ENCODE measurements at regions not wholly inside any gene's neighbourhood (a gene's known extent, or its start where the extent isn't known, plus 50 kb on each side); places are given as distances from the start of the nearest gene placed in this dataset.
A peak's percentile ranks its signal among the peaks of the same experiment; 100 is the strongest.
"Not testable (repeated sequence)": the region's sequence is repeated elsewhere in the genome, so short reads cannot be mapped to it uniquely, and the experiment has no call there.

GRCh38 chr14:24744641-24745040, 110.7 kb upstream of the GZMB start:
- DNase-seq = no peak

DNA sequence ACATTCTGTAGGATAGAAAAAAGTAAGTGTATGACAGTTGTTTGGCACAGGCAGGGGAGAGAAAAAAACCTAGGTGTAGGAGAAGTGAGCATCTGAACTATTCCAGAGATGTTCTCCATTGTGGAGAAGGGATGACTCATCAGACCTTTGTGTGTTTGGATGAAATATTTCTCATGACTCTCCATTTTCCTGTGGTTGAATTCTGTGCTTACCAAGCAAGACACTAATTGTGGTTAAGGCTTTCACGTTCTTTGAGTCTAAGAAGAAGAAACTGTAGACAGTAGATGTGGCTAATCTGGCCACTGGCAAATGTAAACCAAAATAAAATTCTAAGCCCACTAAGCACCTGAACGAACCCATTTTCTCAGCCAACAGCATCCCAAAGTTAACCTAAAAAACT, 107.9 kb upstream of the GZMB start:
- DNase-seq = peak; percentile 80

GRCh38 chr14:24735984-24736630, 102.1 kb upstream of the GZMB start:
- no peak for DNase-seq

DNA sequence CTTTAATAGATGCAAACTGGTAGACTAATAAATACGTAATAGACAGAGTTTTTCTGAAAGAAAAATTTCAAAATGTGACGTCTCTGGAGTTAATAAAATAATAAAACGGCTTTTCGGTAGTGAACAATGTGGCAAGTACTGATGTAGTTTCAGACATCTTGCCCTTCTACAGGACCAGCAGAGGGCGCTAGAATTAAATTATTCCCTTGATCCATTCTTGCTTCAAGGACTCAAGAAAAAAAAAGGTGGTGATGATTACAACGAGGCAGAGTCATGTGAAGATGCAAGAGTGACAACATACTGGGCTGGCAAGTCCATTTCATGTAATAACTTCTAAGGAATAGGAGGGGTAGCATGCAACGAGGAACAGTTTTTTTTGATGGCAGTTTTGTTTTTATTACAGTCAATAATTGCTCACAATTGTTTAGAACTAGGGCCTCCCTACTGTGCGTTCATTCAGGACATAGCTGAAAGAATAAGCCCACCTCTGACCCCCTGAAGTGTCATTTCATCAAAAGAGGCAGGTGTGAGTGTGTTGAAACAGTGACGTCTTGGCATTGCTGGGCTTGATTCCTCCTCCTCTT, 101.0 kb upstream of the GZMB start:
- peak; percentile 30 for DNase-seq

DNA sequence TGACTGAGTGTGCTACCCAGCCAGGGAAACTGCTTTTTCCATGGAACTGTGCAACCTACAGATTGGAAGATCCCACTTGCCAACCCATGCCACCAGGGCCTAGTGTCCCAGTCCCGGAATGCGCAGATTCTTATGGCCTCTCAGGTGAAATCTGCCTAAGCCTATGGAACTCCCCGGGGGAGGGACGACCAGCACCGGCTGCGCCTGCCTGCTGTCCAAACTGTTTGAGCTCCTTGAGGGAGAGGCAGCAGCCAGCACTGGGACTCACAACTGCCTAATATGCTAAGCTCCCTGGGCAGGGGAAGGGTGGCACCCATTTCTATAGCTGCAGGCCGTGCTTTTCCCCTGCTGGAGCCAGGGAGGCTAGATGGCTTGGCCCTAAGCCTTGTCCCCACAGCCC, 92.5 kb upstream of the GZMB start:
- no peak for DNase-seq

DNA sequence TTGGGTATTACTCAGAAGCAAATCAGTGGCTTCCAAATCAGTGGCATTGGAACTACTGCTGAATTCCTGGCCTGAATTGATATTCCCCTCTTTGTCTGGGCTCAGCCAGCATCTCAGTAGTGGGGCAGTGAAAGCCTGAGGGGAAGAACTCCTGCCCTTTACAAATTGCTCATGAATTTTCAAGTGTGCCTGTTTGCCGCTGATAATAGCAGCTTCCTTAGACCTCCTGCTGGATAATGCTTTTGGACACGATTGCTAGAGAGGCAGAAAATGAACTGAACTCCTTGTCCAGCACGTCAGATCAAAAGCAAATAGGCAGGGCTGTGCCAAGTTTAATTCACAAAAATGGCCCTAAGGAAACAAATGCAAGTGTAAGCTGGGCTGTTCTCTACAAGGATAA, 91.3 kb upstream of the GZMB start:
- DNase-seq = no peak

DNA sequence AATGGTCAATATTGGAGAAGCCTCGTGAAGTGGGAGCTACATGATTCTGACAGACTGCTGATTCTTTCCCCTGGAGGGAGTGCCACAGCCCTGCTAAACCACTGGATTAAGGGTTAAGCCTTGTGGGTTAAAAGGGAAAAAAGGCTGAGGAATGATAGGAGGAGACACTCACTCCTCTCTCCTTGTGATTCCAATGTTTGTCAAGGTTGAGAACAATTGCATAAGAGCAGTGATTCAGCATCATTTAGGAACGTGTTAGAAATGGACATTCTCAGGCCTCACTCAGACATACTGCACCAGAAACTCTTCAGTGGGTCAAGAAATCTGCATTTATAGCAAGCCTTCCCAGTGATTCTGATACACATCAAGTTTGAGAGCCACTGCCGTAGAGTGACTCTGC, 87.8 kb upstream of the GZMB start:
- peak; percentile 1 for DNase-seq

- DNase-seq = no peak
Measured at GRCh38 chr14:24715239-24715638, 81.2 kb upstream of the GZMB start.

DNA sequence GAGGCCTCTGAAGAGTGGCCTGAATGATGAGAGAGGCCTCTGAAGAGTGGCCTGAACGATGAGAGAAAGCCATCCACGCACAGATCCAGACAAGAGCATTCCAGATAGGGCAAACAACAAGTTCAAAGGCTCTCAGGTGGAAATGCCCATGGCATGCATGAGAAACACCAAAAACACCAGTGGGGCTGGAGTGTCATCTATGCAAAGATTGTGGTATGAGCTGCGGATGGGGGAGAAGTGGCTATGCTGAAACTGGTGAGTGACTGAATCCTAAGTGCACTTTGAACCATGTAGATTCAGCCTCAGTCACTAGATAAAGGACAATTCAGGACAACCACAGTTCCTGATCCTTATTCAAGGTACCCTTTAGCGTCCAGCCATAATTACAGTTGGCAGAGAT, 79.4 kb upstream of the GZMB start:
- no peak for DNase-seq

- no peak for DNase-seq
Measured at GRCh38 chr14:24712909-24713308, 78.9 kb upstream of the GZMB start.

GRCh38 chr14:24712374-24712773, 78.4 kb upstream of the GZMB start:
- DNase-seq = no peak

- DNase-seq = no peak
Measured at GRCh38 chr14:24710403-24711112, 76.6 kb upstream of the GZMB start.

DNA sequence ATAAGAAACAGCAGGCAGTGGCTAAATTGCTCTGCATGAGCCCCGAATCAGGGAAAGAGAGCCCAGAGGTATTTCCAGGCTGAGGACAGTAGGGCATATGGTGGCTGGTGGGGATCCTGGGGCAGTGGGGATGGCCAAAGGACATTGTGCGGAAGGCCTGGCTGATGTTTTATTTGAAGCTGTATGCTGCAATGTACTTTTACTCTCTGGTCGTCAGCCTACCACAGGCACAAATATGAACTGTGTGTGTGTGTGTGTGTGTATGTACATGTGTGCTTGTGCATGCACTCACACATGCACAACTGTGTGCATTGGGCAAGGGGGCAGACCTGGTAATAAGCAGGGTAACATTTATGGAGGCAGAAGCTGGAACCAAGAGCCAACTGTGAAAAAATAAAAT, 74.7 kb upstream of the GZMB start:
- DNase-seq = no peak

DNA sequence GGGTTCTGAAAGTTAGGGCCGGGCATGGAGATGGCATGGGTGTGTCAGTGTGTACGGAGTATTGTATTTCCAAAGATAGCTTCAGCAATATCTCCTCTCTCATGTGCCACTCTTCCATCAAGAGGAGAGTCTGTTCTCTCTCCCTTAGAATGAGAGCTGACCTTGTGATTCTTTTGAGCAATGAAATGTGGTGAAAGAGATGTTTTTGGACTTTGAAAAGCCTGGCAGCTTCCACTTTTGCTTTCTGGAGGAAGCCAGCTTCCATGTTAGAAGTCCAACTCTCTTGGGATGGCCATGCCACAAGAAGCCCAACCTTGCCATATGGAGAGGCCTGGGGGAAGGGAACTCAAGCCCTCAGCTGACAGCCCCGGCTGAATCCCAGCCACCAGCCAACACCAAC, 72.4 kb upstream of the GZMB start:
- no peak for DNase-seq

DNA sequence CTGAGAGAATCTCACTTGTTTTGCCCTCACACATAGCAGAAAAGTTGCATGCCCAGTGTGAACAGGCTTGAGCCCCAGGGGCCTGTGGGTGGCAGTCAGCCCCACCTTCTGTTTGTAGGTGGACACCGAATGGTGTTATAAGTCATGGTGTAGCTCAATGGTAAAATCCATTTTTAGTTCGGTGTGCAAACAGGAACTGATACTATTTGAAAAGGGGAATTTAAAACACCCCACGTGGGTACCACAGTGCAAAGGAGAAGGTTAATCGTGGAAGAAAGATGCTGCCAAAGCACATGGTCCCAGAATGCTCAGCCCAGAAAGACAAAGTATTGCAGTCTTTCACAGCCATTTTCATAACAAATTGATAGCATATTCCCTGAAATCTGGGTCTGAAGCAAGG, 71.8 kb upstream of the GZMB start:
- DNase-seq = no peak

DNA sequence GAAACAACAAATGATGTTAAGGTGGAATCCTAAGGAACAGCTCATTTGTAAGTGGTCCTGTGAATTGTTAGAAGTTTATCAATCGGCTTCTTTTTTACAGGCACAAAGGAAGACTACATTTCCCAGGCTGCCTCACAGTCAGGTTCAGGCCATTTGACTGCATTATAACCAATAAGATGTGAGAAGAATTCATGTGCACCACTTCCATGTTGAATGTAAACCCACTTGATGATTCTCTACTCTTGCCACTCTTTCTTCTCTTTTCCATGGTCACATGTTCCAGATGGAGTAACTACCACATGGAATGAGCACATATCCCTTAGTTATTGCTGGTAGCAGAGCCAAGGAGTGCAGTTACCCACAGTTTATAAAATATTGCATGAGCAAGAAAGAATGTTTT, 67.1 kb upstream of the GZMB start:
- DNase-seq = no peak

DNA sequence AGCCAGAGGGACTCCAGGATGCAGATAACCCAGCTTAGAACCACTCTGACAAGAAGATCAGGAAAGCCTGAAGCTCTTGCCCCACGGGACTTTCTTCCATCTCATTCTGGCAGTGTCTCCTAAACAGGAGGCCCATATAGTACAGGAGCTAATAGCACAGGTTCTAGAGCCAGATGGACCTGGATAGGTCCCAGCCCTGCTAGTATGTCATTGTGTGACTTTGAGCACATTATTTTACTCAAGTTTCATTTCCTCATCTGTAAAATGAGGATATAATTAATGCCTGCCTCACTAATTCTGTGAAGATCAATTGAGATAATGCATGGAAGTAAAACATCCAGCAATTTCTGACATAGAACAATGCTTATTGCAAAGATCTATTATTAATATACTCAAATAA, 66.5 kb upstream of the GZMB start:
- no peak for DNase-seq

- DNase-seq = no peak
Measured at GRCh38 chr14:24699052-24699451, 65.1 kb upstream of the GZMB start.

DNA sequence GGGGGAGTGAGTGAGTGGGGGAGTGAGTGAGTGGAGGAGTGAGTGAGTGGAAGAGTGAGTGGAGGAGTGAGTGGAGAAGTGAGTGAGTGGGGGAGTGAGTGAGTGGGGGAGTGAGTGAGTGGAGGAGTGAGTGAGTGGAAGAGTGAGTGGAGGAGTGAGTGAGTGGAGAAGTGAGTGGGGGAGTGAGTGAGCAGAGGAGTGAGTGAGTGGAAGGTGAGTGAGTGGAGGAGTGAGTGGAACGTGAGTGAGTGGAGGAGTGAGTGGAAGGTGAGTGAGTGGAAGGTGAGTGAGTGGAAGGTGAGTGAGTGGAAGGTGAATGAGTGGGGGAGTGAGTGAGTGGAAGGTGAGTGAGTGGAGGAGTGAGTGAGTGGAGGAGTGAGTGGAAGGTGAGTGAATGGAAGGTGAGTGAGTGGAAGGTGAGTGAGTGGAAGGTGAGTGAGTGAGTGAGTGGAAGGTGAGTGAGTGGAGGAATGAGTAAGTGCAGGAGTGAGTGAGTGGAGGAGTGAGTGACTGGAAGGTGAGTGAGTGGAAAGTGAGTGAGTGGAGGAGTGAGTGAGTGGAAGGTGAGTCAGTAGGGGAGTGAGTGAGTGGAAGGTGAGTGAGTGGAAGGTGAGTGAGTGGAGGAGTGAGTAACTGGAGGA, 62.4 kb upstream of the GZMB start:
- DNase-seq = not testable (repeated sequence)

DNA sequence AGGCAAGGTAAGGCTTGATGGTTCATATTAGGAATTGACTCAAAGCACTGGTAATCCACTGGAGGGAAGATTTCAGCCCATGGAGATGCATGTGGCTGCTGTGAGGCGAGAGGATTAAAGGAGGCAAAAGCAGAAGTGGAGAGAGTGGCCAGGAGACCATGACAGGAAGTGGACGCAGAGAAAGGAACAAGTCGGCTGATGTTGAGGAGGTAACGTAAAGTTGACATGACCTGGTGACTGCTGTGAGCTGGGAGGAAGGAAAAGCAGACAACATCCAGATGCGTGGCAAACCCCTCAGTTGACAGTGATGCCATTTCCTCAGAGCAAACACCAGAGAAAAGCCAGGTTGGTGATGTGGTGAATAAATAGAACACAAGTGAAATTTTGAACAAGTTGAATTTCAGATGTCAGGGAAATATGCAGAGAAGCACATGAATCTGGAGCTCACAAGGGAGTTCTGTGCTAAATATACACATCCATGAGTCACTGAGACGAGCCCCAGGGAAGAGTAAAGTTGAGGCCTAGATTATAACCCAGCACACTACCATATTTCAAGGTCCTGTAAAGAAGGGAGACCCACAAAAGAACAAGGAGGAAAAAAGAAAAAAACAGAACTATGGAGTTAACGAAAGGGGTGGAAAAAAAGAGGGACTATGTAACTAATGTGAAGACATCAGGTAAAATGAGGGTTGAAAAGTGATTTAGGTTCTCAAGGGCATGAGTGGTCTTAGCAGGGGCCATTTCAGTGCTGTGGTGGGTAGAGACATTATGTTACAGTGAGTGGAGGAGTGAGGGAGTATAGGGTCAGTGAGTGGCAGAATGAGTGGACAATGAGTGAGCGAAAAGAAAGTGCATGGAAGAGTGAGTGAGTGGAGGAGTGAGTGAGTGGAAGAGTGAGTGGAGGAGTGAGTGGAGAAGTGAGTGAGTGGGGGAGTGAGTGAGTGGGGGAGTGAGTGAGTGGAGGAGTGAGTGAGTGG, 61.6 kb upstream of the GZMB start:
- DNase-seq = no peak

DNA sequence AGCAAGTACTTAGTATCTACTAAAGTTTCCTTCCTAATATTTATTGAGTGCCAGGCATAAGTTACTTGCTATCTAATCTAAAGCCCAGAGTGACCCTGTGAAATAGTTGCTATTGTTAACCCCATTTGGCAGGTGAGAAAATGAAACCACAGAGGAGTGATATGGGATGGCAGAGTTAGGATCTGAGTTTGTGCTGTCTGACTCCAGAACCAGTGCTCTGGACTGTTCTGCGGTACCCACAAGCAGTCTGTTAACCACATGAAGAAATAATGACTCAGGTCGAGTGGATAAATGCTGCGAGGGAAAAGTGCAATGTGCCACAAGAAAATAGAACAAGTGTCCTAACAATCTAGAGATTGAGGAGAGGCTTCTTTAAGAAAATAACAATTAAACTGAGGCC, 60.7 kb upstream of the GZMB start:
- DNase-seq = no peak

DNA sequence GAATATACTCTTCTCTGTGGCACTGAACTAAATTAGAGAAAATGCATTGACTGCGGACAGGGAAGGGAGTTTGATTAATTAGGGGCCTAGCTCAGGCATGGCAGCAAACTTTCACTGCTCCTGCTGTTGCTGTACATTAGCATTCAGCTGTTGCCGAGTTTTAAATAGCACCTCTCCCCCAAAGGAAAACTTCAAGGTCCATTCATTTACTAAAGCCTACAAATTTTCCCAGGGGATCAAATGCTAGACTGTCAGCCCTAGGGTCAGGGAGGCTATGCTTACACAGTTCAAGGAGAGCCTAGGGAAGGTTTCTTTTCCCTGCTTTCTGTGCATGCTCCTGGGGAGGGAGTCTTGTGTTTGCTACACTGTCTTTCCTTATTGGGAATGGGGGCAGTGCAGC, 60.0 kb upstream of the GZMB start:
- DNase-seq = no peak

DNA sequence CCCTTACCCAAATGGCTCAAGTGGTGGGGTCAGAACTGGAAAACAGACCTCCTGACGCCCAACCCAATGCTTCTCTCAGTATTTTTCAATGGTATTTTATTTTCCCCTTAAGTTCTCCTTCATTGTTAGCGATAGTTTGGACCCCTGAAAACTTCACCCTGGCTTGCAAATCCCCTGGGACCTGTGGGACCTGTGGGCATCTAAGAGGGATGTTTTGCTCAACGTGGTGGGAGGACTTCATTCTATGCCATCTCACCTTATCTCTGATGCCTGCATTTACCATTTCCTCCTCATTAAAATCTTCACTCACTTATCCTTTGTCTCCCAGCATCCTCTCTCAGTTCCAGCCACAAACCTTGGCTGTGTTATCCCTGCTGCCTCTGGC, 59.4 kb upstream of the GZMB start:
- no peak for DNase-seq

All from NCI-H226 (cell line).